Esophagus muscularis mucosa (tissue), 3 donors: ENCODE measurements at regions not wholly inside any gene's neighbourhood (a gene's known extent, or its start where the extent isn't known, plus 50 kb on each side); places are given as distances from the start of the nearest gene placed in this dataset.

Experiments
- CTCF ChIP-seq, 3 experiments: fragments of 200-600 bp in 2 of 3; fragments of 450-650 bp in 1 of 3; sonication (generic) in 2 of 3; IDR thresholded peaks; one replicate each; pipeline ENCODE4 v1.5.1; 2017 to 2019; ENCODE audit warnings: antibody characterized with exemption in 3 of 3, mild to moderate bottlenecking in 2 of 3, moderate library complexity in 1 of 3
- EP300 ChIP-seq: sonication (generic); formaldehyde crosslinking; IDR thresholded peaks from one replicate; pipeline ENCODE4 v1.6.1; 2017; ENCODE audit warnings: antibody characterized with exemption

- no peak for TF ChIP-seq CTCF (IDR thresholded peaks at IDR 0.05)
- TF ChIP-seq EP300: no peak
These were observed 678.1 kb downstream of the FAT4 start for GRCh38 chr4:125992891-125993290.
